H1 (cell line): ENCODE measurements at regions not wholly inside any gene's neighbourhood (a gene's known extent, or its start where the extent isn't known, plus 50 kb on each side); places are given as distances from the start of the nearest gene placed in this dataset.

Source experiments
- CTCF ChIA-PET: fragments of 300-600 bp; sonication (Branson Sonifier 250); formaldehyde crosslinking; loops from one replicate; lab custom pipeline; 2021; ENCODE audit not compliant: partially characterized antibody; lab: Charles Lee
- POLR2A ChIA-PET: fragments of 300-600 bp; sonication (Branson Sonifier 250); formaldehyde crosslinking; loops from one replicate; lab custom pipeline; 2021; ENCODE audit warnings: inconsistent platforms; ENCODE audit not compliant: partially characterized antibody; lab: Charles Lee
- DNase-seq, 2 experiments: peaks; one replicate each; pipeline versions ENCODE4 v3.0.0 to v3.0.0-alpha.2; 2010 to 2022; ENCODE audit warnings: low spot score in 2 of 2, low read depth in 1 of 2, mixed read lengths in 1 of 2
- FAIRE-seq: peaks from 2 replicates; lab custom pipeline; 2011; peaks lifted over from hg19 to GRCh38; lab: Jason Lieb, UNC
- H2AFZ ChIP-seq: 2 replicates; pipeline ENCODE4 v1.8.1; 2012; ENCODE audit warnings: low read length, inconsistent platforms
- H2AK5ac ChIP-seq: 2 replicates; pipeline ENCODE4 v1.6.1; 2013; ENCODE audit warnings: low read depth, low read length
- H2BK120ac ChIP-seq: replicated peaks from 2 replicates; pipeline ENCODE3; 2013; ENCODE audit warnings: low read depth, low read length, inconsistent platforms
- H2BK12ac ChIP-seq: 2 replicates; pipeline ENCODE4 v1.6.1; 2013; ENCODE audit warnings: low read depth, low read length
- H2BK15ac ChIP-seq: 2 replicates; pipeline ENCODE4 v1.6.1; 2013; ENCODE audit warnings: low read length
- H2BK20ac ChIP-seq: 2 replicates; pipeline ENCODE4 v1.6.1; 2013; ENCODE audit warnings: low read length
- H2BK5ac ChIP-seq: 2 replicates; pipeline ENCODE4 v1.6.1; 2013; ENCODE audit warnings: low read depth, low read length
- H3K14ac ChIP-seq: 2 replicates; pipeline ENCODE4 v1.6.1; 2013; ENCODE audit warnings: inconsistent platforms; ENCODE audit not compliant: insufficient read length
- H3K18ac ChIP-seq: 2 replicates; pipeline ENCODE4 v1.6.1; 2013; ENCODE audit warnings: low read length; ENCODE audit errors: extremely low read depth
- H3K23ac ChIP-seq: 2 replicates; pipeline ENCODE4 v1.6.1; 2013; ENCODE audit warnings: inconsistent platforms; ENCODE audit not compliant: insufficient read length
- H3K23me2 ChIP-seq: 2 replicates; pipeline ENCODE4 v1.6.1; 2013; ENCODE audit warnings: low read depth, low read length
- H3K27ac ChIP-seq: 2 replicates; pipeline ENCODE4 v1.6.1; 2011; ENCODE audit warnings: low read depth, low read length, inconsistent platforms
- H3K27me3 ChIP-seq, 4 experiments: replicated peaks in 1 of 4; 1 replicate in 1 of 4; 2 replicates in 3 of 4; pipeline versions ENCODE4 v1.6.1 to v1.8.1; 2011 to 2013; ENCODE audit warnings: low read length in 3 of 4, mild to moderate bottlenecking in 3 of 4, inconsistent platforms in 2 of 4, mixed read lengths in 2 of 4, moderate library complexity in 1 of 4; ENCODE audit not compliant: control insufficient read depth in 3 of 4, insufficient read depth in 3 of 4; ENCODE audit errors: extremely low read depth in 1 of 4
- H3K36me3 ChIP-seq, 4 experiments: 2 replicates each; pipeline versions ENCODE4 v1.6.1 to v1.8.1; 2011 to 2013; ENCODE audit warnings: mild to moderate bottlenecking in 4 of 4, low read length in 3 of 4, moderate library complexity in 2 of 4, control low read depth in 1 of 4, inconsistent platforms in 1 of 4; ENCODE audit not compliant: insufficient read depth in 4 of 4, control insufficient read depth in 2 of 4
- H3K4ac ChIP-seq: replicated peaks from 2 replicates; pipeline ENCODE3; 2013; ENCODE audit warnings: low read length, low read depth, mixed read lengths, inconsistent platforms; ENCODE audit not compliant: insufficient read length
- H3K4me1 ChIP-seq, 4 experiments: replicated peaks in 1 of 4; 1 replicate in 1 of 4; 2 replicates in 3 of 4; pipeline versions ENCODE4 v1.6.1 to v1.8.1; 2011 to 2013; ENCODE audit warnings: low read length in 3 of 4, inconsistent platforms in 2 of 4, mixed read lengths in 1 of 4; ENCODE audit not compliant: insufficient read depth in 4 of 4, control insufficient read depth in 3 of 4
- H3K4me2 ChIP-seq, 2 experiments: 2 replicates each; pipeline versions ENCODE4 v1.6.1 to v1.8.1; 2011 to 2013; ENCODE audit warnings: low read depth in 2 of 2, low read length in 2 of 2, control low read depth in 1 of 2, inconsistent platforms in 1 of 2, mild to moderate bottlenecking in 1 of 2; ENCODE audit not compliant: insufficient read depth in 1 of 2
- H3K4me3 ChIP-seq, 4 experiments: fragments of 200-600, 300-600 bp in 1 of 4; sonication (generic), shearing (Covaris generic), sonication (Bioruptor Twin) in 1 of 4; 2 replicates each; pipeline versions ENCODE4 v1.5.1 to v1.8.1; 2011 to 2016; ENCODE audit warnings: low read length in 4 of 4, low read depth in 3 of 4, control low read depth in 2 of 4, inconsistent platforms in 2 of 4, mild to moderate bottlenecking in 2 of 4, mixed read lengths in 1 of 4, moderate library complexity in 1 of 4; ENCODE audit not compliant: insufficient read depth in 2 of 4; ENCODE audit errors: extremely low read depth in 1 of 4
- H3K56ac ChIP-seq: replicated peaks from 2 replicates; pipeline ENCODE3; 2013; ENCODE audit warnings: low read depth, mild to moderate bottlenecking, mixed read lengths, low read length, inconsistent platforms; ENCODE audit not compliant: insufficient read length
- H3K79me1 ChIP-seq: 2 replicates; pipeline ENCODE4 v1.6.1; 2013; ENCODE audit warnings: low read depth, low read length, control low read depth
- H3K79me2 ChIP-seq, 2 experiments: 2 replicates each; pipeline versions ENCODE4 v1.6.1 to v1.8.1; 2012 to 2013; ENCODE audit warnings: low read length in 2 of 2, mild to moderate bottlenecking in 2 of 2, inconsistent platforms in 1 of 2; ENCODE audit not compliant: insufficient read depth in 2 of 2, control insufficient read depth in 1 of 2
- H3K9ac ChIP-seq, 4 experiments: replicated peaks in 1 of 4; 1 replicate in 1 of 4; 2 replicates in 3 of 4; pipeline versions ENCODE4 v1.6.1 to v1.8.1; 2011 to 2013; ENCODE audit warnings: low read depth in 3 of 4, low read length in 3 of 4, control low read depth in 2 of 4, mild to moderate bottlenecking in 2 of 4, moderate library complexity in 2 of 4, inconsistent platforms in 1 of 4; ENCODE audit errors: extremely low read depth in 1 of 4
- H3K9me3 ChIP-seq, 2 experiments: 2 replicates each; pipeline versions ENCODE4 v1.6.1 to v1.8.1; 2012 to 2013; ENCODE audit warnings: mild to moderate bottlenecking in 2 of 2, moderate library complexity in 2 of 2, control low read depth in 1 of 2, inconsistent platforms in 1 of 2, low read depth in 1 of 2, low read length in 1 of 2, mixed read lengths in 1 of 2; ENCODE audit not compliant: insufficient read depth in 2 of 2
- H4K20me1 ChIP-seq, 2 experiments: replicated peaks in 1 of 2; 2 replicates each; pipeline versions ENCODE3 to v1.8.1; 2011 to 2013; ENCODE audit warnings: inconsistent platforms in 2 of 2, low read length in 2 of 2, mild to moderate bottlenecking in 1 of 2; ENCODE audit not compliant: insufficient read depth in 2 of 2, control insufficient read depth in 1 of 2
- H4K5ac ChIP-seq: 2 replicates; pipeline ENCODE4 v1.6.1; 2013; ENCODE audit warnings: low read length, low read depth, mixed read lengths, inconsistent platforms; ENCODE audit not compliant: insufficient read length
- H4K8ac ChIP-seq: 2 replicates; pipeline ENCODE4 v1.8.0; 2013; ENCODE audit warnings: mild to moderate bottlenecking, moderate library complexity, low read length, inconsistent platforms; ENCODE audit not compliant: insufficient read depth; ENCODE audit errors: extremely low read depth
- H4K91ac ChIP-seq: replicated peaks from 2 replicates; pipeline ENCODE3; 2013; ENCODE audit warnings: low read length, mixed read lengths, inconsistent platforms; ENCODE audit not compliant: insufficient read length
- GABPA ChIP-seq: IDR thresholded peaks from 2 replicates; pipeline ENCODE4 v1.6.1; 2011; ENCODE audit warnings: mild to moderate bottlenecking, low read length, moderate library complexity, borderline replicate concordance; ENCODE audit not compliant: insufficient read depth
- POU5F1 ChIP-seq: IDR thresholded peaks from 2 replicates; pipeline ENCODE4 v1.6.1; 2011; ENCODE audit warnings: low read depth, mild to moderate bottlenecking, low read length, moderate library complexity
- WGBS, 2 experiments: shearing (Covaris generic) in 1 of 2; methylation state at CpG; one replicate each; pipeline versions ENCODE4 v1.1.6 to v1.1.7; 2013 to 2015; ENCODE audit warnings: low lambda C conversion rate in 2 of 2, mixed read lengths in 2 of 2, inconsistent platforms in 1 of 2, low coverage in 1 of 2, missing lambda C conversion rate in 1 of 2; ENCODE audit not compliant: insufficient replicate concordance in 2 of 2, insufficient coverage in 1 of 2, insufficient read length in 1 of 2; ENCODE audit errors: extremely low coverage in 1 of 2, missing lambda C conversion rate in 1 of 2; 5-methylcytosine and 5-hydroxymethylcytosine counted together

GRCh38 chr10:132477398-132478340, 59.9 kb upstream of the INPP5A start:
- no peak overlapping the region for H3K4me3 ChIP-seq
- no peak for DNase-seq
- peak overlapping the region; percentile 86 for H4K8ac ChIP-seq
- H3K9ac ChIP-seq: no peak overlapping the region
- no peaks in the 10 kb centered on the region for H3K79me1 ChIP-seq
- H3K23ac ChIP-seq: no peak overlapping the region
- H3K27me3 ChIP-seq: no peaks in the 10 kb centered on the region; a peak in 2 of 7 replicates
- no peak overlapping the region for H2BK120ac ChIP-seq
- 83% methylated on average over 13 of the region's 23 CpGs; no CpG with 5 or more reads in 1 of the 2 experiments for whole genome bisulfite sequencing, 2 experiments
- TF ChIP-seq POU5F1 (no peak), GABPA (peak; percentile 23; the same call in 1 of the 2 replicates)
- TF ChIP-seq, all 59 proteins: peak for 1
- Histone ChIP-seq H3K36me3 (no peaks in the 10 kb centered on the region), H3K79me2 (no peaks in the 10 kb centered on the region), H3K56ac (no peak overlapping the region), H3K4me1 (peaks cover 0 to 5% (median 2%) of the 10 kb centered on the region in 4 experiments; a peak in 2 of 7 replicates), H3K9me3 (no peaks in the 10 kb centered on the region), H3K23me2 (no peaks in the 10 kb centered on the region), H3K4me2 (no peak overlapping the region), H4K20me1 (no peaks in the 10 kb centered on the region), H3K4ac (no peak overlapping the region), H2BK12ac (peak overlapping the region; percentile 39; the same call in 1 of the 2 replicates), H3K18ac (no peak overlapping the region; the same call in 1 of the 2 replicates), H3K14ac (no peak overlapping the region), H2AFZ (0 out of 2 replicates have a peak overlapping the region, but pooled peaks have one; percentile 10), H2BK20ac (no peak overlapping the region), H4K5ac (no peak overlapping the region), H2BK15ac (0 out of 2 replicates have a peak overlapping the region, but pooled peaks have one; percentile 29), H3K27ac (no peak overlapping the region), H2AK5ac (no peak overlapping the region), H4K91ac (peak overlapping the region; percentile 10), H2BK5ac (peak overlapping the region; percentile 24; the same call in 1 of the 2 replicates)
- ChIA-PET POLR2A (no interaction called here), CTCF (interaction anchor here (0.6 to 2.6 kb wide), 8 partner anchors 13 to 331 kb away, joined by 3 to 12 read pairs (median 4); no protein-coding TSS in a partner anchor)
- FAIRE-seq: no peak
